Type B pancreatic cell (in vitro differentiated cells): ENCODE measurements at regions not wholly inside any gene's neighbourhood (a gene's known extent, or its start where the extent isn't known, plus 50 kb on each side); places are given as distances from the start of the nearest gene placed in this dataset.

ENCODE experiments used
- DNase-seq: peaks from one replicate; pipeline ENCODE4 v3.0.0; 2021; ENCODE audit warnings: mixed read lengths; ENCODE audit not compliant: unreplicated experiment; ENCODE audit errors: extremely low spot score
- H3K27ac Mint-ChIP-seq: 2 replicates; pipeline ENCODE4 v1.8.0; 2021; ENCODE audit warnings: mild to moderate bottlenecking, mixed read lengths
- H3K27me3 Mint-ChIP-seq: 2 replicates; pipeline ENCODE4 v1.8.0; 2021; ENCODE audit warnings: mixed read lengths
- H3K36me3 Mint-ChIP-seq: 2 replicates; pipeline ENCODE4 v1.8.0; 2021; ENCODE audit warnings: mixed read lengths
- H3K4me1 Mint-ChIP-seq: one replicate; pipeline ENCODE4 v1.8.0; 2021; ENCODE audit warnings: mixed read lengths; ENCODE audit not compliant: unreplicated experiment
- H3K4me3 Mint-ChIP-seq: 2 replicates; pipeline ENCODE4 v1.8.0; 2021; ENCODE audit warnings: mild to moderate bottlenecking, mixed read lengths
- H3K9me3 Mint-ChIP-seq: 2 replicates; pipeline ENCODE4 v1.8.0; 2021; ENCODE audit warnings: mixed read lengths
- TF ChIP-seq, protein P1 (sequence below): fragments of 200-600 bp; sonication (generic); conservative IDR thresholded peaks from 2 replicates; pipeline ENCODE4 v1.5.0; 2021; ENCODE audit warnings: antibody characterized with exemption, mild to moderate bottlenecking

DNA sequence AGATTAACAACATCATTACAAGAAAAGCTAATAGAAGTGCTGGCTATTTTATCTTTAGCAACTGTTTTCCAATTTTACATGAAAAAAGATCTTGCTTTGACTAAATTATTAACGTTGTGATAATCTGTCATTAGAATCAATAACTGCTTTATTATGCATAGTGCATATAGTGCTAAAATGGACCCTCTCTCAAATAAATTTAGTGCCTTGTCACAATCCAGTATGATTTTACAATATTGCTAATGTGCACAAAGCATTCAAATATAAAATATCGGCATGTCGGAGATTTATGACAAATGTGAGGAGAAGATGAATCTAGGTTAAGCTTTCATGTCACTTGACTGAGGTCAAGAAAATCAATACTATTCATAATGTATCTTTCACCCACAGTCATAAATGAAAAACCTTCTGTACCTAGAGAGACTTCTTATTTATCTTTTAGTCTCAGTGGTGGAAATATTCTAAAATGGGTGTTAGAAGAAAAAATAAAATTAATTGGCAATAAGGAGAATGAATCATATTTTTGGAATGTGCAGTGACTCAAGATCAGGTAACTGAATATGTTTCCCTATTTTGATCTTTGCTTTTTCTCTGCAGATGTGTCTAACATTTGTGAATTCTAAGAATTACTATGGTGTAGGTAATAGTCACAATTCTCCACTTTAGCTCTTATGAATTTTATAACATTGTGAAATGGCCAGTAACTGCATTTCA lies 672.9 kb upstream of the GRAMD2B start:
- TF ChIP-seq, protein P1, sequence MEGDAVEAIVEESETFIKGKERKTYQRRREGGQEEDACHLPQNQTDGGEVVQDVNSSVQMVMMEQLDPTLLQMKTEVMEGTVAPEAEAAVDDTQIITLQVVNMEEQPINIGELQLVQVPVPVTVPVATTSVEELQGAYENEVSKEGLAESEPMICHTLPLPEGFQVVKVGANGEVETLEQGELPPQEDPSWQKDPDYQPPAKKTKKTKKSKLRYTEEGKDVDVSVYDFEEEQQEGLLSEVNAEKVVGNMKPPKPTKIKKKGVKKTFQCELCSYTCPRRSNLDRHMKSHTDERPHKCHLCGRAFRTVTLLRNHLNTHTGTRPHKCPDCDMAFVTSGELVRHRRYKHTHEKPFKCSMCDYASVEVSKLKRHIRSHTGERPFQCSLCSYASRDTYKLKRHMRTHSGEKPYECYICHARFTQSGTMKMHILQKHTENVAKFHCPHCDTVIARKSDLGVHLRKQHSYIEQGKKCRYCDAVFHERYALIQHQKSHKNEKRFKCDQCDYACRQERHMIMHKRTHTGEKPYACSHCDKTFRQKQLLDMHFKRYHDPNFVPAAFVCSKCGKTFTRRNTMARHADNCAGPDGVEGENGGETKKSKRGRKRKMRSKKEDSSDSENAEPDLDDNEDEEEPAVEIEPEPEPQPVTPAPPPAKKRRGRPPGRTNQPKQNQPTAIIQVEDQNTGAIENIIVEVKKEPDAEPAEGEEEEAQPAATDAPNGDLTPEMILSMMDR = no peak
- Mint-ChIP-seq H3K4me3 (no peak overlapping the region), H3K36me3 (no peaks in the 10 kb centered on the region), H3K27me3 (peaks cover 3% of the 10 kb centered on the region), H3K27ac (no peak overlapping the region), H3K4me1 (no peaks in the 10 kb centered on the region), H3K9me3 (peaks cover 4% of the 10 kb centered on the region)
- DNase-seq = no peak

DNA sequence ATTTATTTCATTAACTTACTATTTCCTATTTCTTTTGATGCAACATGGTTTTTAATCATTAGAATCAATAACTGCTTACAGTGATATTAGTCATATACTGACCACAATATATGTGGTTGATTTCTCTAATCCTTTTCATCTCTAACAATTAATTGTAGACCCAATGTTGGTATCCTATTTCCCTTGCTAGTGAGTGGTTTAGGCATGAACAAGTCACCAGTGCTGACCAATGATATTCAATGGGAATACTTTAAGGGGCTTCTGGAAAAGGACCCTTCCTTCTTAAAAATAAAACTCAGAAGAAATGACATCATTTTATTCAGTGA lies 672.4 kb upstream of the GRAMD2B start:
- Mint-ChIP-seq H3K4me3 (no peak overlapping the region), H3K27me3 (peaks cover 3% of the 10 kb centered on the region), H3K9me3 (peaks cover 4% of the 10 kb centered on the region), H3K36me3 (no peaks in the 10 kb centered on the region), H3K4me1 (no peaks in the 10 kb centered on the region), H3K27ac (no peak overlapping the region)
- TF ChIP-seq, protein P1 = no peak
- no peak for DNase-seq

DNA sequence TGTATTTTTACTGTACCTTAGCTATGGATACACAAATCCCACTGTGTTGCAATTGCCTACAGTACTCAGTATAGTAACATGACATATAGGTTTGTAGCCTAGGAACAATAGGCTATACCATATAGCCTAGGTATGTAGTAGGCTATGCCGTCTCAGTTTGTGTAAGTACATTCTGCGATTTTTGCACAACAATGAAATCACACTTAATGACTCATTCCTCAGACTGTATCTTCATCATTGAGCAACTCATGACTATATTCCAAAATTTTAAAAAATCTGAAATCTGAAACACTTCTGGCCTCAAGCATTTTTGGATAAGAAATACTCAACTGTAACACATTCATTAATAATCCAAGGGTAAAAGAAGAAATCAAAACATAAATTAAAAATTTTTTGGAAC lies 666.8 kb upstream of the GRAMD2B start:
- Mint-ChIP-seq H3K27me3 (no peaks in the 10 kb centered on the region), H3K27ac (no peak overlapping the region), H3K9me3 (peaks cover 3% of the 10 kb centered on the region), H3K36me3 (no peaks in the 10 kb centered on the region), H3K4me1 (no peaks in the 10 kb centered on the region), H3K4me3 (no peak overlapping the region)
- TF ChIP-seq, protein P1 = no peak
- no peak for DNase-seq

DNA sequence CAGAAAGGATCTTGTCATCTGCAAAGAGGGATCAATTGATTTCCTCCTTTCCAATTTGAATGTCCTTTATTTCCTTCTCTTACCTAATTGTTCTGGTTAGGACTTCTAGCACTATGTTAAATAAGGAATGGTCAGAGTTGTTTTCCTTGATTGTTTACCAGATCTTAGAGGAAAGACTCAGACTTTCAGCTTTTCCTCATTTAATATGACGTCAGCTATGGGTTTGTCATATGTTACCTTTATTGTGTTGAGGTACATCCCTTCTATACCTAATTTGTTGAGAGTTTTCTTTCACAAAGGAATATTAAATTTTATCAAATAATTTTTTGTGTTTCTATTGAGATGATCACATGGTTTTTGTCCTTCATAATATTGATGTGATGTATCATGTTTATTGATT lies 656.5 kb upstream of the GRAMD2B start:
- H3K27ac Mint-ChIP-seq = no peak overlapping the region
- TF ChIP-seq, protein P1 = no peak
- no peak overlapping the region for H3K4me3 Mint-ChIP-seq
- H3K36me3 Mint-ChIP-seq = peaks cover 3% of the 10 kb centered on the region
- peaks cover 4% of the 10 kb centered on the region for H3K9me3 Mint-ChIP-seq
- no peak for DNase-seq
- H3K4me1 Mint-ChIP-seq = no peaks in the 10 kb centered on the region
- no peaks in the 10 kb centered on the region for H3K27me3 Mint-ChIP-seq

DNA sequence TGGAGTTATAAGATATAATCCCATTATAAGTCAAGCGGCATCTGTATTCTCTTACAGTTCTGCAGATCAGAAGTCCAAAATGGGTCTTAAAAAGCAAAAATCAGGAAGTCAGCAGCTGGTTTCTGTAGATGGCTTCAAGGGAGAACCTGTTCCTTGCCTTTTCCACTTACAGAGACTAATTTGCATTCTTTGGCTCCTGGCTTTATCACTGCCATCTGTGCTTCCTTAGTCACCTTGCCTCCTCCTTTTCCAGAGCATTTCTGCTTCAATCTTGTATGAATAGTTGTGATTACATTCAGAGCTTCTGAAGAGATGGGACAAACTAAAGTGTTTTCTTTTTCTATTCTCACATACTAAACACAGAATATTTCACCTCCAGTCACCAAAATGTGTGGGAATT lies 647.3 kb upstream of the GRAMD2B start:
- H3K4me3 Mint-ChIP-seq = no peak overlapping the region
- no peaks in the 10 kb centered on the region for H3K27me3 Mint-ChIP-seq
- H3K27ac Mint-ChIP-seq = no peak overlapping the region
- no peak for DNase-seq
- no peaks in the 10 kb centered on the region for H3K4me1 Mint-ChIP-seq
- TF ChIP-seq, protein P1 = no peak
- H3K9me3 Mint-ChIP-seq = no peaks in the 10 kb centered on the region
- no peaks in the 10 kb centered on the region for H3K36me3 Mint-ChIP-seq

DNA sequence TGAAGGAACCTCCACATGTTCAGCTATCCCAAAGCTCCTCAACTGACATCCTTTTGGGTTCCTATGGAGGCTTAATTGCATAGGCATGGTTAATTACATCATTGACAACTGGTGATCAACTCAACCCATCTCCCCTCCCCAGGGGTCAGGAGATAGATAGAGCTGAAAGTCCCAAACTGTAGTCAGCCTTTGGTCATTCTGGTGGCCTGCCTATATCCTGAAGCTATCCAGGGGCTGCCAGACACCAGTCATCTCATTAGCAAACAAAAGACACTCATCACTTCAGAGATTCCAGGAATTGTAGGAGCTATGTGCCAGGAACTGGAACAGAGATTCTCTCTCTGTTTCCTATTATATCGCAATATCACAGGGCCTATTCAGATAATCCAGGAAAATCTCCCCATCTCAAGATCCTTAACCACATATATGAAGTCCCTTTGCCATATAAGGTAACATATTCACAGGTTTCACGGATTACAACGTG lies 646.5 kb upstream of the GRAMD2B start:
- Mint-ChIP-seq H3K4me1 (no peaks in the 10 kb centered on the region), H3K9me3 (no peaks in the 10 kb centered on the region), H3K27ac (no peak overlapping the region), H3K36me3 (no peaks in the 10 kb centered on the region), H3K4me3 (no peak overlapping the region), H3K27me3 (no peaks in the 10 kb centered on the region)
- TF ChIP-seq, protein P1 = no peak
- DNase-seq = no peak
